ENCODE measurements at regions not wholly inside any gene's neighbourhood (a gene's known extent, or its start where the extent isn't known, plus 50 kb on each side); places are given as distances from the start of the nearest gene placed in this dataset.

DNA sequence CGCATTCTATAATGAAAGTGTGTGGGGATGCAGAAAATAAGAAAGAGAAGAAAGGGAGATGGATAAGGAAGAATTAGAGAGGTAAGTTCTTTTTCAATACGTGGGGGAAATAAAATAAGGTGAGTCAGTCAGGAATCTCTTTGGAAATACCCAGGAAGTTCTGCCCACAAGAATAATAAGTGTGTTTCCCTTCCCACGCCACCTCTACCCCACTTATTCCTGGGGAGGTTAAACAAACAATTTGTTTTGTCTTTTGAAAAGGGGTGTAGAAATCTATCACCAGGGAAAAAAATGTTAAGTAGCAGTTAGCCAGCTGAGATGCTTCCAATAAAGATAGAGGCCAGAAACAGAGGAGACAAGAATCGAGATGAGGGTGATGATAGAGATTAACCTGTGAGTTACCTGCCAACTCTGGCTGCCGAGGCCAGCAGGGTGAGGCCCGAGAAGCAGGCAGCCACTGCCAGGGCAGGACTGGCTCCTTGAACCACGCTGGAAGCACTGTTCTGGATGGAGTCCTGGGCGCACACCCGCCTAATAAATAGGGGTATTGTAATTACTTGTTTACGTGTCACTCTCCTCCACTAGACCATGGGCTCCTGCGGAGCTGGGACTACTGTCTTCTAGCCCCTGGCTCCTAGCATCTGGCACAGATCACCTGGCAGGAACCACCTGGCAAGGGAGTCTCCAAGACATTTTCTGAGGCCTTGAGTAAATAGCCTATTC lies 191.3 kb downstream of the FGFR2 start:
- Histone ChIP-seq H3K9me3 (ENCODE audit: control insufficient read depth in 3 of 3, low read length in 3 of 3) (no peaks in the 10 kb centered on the region), H3K4me3 (ENCODE audit: low read length in 3 of 3) (no peak overlapping the region), H3K27me3 (ENCODE audit: control insufficient read depth in 3 of 3, insufficient read depth in 3 of 3, low read length in 3 of 3) (no peaks in the 10 kb centered on the region), H3K4me1 (ENCODE audit: control insufficient read depth in 3 of 3, insufficient read depth in 3 of 3, low read length in 3 of 3) (no peaks in the 10 kb centered on the region), H3K27ac (ENCODE audit: low read depth, low read length) (no peak overlapping the region), H3K9ac (ENCODE audit: low read depth in 1 of 3, low read length in 3 of 3) (no peak overlapping the region), H3K36me3 (ENCODE audit: control insufficient read depth in 3 of 3, insufficient read depth in 3 of 3, low read length in 3 of 3) (no peaks in the 10 kb centered on the region)

DNA sequence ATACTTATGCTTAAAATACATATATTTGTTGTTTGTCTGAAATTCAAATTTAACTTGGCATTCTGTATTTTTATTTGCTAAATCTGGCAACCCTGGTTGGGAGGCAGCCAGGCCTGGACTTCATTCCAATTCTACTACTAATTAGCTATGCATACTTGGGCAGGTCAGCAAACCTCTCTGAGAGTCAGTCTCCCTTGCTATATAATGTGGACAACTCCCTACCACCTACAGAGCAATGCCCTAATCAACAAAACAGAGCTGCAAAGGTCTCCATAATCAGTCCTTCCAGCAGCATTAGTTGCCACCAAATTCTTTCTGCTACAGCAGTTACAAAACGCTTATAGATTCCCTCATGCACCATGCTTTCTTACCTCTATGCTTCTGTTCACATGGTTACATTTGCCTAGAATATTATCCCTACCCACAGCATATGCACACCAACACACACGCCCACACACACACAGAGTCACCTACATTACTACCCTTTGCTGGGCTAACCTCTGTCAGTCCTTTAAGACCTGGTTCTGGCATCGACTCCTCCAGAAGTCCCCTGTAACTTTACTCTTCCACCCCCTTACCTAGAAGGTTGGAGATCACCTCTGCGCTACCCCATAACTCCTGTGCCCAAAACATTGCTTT lies 188.7 kb downstream of the FGFR2 start:
- H3K4me1 ChIP-seq (ENCODE audit: control insufficient read depth in 3 of 3, insufficient read depth in 3 of 3, low read length in 3 of 3) = no peaks in the 10 kb centered on the region
- H3K27me3 ChIP-seq (ENCODE audit: control insufficient read depth in 3 of 3, insufficient read depth in 3 of 3, low read length in 3 of 3) = peaks cover 0 to 3% (median 0%) of the 10 kb centered on the region in 3 donors
- H3K27ac ChIP-seq (ENCODE audit: low read depth, low read length) = no peak overlapping the region
- peaks cover 0 to 3% (median 0%) of the 10 kb centered on the region in 3 donors for H3K9me3 ChIP-seq (ENCODE audit: control insufficient read depth in 3 of 3, low read length in 3 of 3)
- no peaks in the 10 kb centered on the region for H3K36me3 ChIP-seq (ENCODE audit: control insufficient read depth in 3 of 3, insufficient read depth in 3 of 3, low read length in 3 of 3)
- H3K9ac ChIP-seq (ENCODE audit: low read depth in 1 of 3, low read length in 3 of 3) = no peak overlapping the region
- no peak overlapping the region for H3K4me3 ChIP-seq (ENCODE audit: low read length in 3 of 3)

DNA sequence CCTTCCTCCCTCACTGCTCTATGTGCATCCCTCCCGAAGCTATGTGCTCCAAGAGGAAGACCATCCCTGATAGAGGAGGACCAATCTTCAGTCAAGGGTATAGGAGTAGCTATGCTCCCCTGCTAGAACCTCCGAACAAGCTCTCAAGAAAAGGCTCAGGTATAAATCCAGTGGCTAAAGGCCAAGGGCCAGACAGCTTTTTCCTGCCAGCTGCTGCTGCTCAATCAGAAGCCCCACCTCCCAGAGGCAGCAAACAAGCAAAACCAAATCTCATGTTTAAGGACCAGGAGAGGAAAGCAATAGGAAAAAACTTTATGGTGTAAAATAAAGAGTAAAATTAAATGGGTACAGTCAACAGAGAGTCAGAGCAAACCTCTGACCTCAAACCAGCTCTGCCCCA lies 187.2 kb downstream of the FGFR2 start:
- H3K4me1 ChIP-seq (ENCODE audit: control insufficient read depth in 3 of 3, insufficient read depth in 3 of 3, low read length in 3 of 3) = no peaks in the 10 kb centered on the region
- H3K9me3 ChIP-seq (ENCODE audit: control insufficient read depth in 3 of 3, low read length in 3 of 3) = peaks cover 0 to 3% (median 0%) of the 10 kb centered on the region in 3 donors
- H3K27ac ChIP-seq (ENCODE audit: low read depth, low read length) = no peak overlapping the region
- peaks cover 0 to 3% (median 0%) of the 10 kb centered on the region in 3 donors for H3K27me3 ChIP-seq (ENCODE audit: control insufficient read depth in 3 of 3, insufficient read depth in 3 of 3, low read length in 3 of 3)
- H3K36me3 ChIP-seq (ENCODE audit: control insufficient read depth in 3 of 3, insufficient read depth in 3 of 3, low read length in 3 of 3) = no peaks in the 10 kb centered on the region
- H3K4me3 ChIP-seq (ENCODE audit: low read length in 3 of 3) = no peak overlapping the region
- H3K9ac ChIP-seq (ENCODE audit: low read depth in 1 of 3, low read length in 3 of 3) = no peak overlapping the region

DNA sequence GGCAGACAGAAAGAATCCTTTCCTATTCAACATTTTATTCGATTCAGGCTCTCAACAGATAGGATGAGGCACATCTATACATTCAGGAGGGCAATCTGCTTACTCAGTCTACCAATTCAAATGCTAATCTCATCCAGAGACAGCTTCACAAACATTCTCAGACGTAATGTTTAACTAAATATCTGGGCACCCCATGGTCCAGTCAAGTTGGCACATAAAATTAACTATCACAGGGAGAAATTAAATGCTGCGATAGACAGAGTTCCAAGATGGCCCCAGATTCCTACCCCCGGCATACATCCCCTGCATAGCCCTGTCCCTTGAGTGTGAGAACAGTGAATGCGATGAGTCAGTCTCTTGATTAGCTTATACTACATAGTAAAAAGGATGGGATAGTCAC lies 184.3 kb downstream of the FGFR2 start:
- Histone ChIP-seq H3K9ac (ENCODE audit: low read depth in 1 of 3, low read length in 3 of 3) (no peak overlapping the region), H3K27me3 (ENCODE audit: control insufficient read depth in 3 of 3, insufficient read depth in 3 of 3, low read length in 3 of 3) (peaks cover 0 to 3% (median 0%) of the 10 kb centered on the region in 3 donors), H3K4me3 (ENCODE audit: low read length in 3 of 3) (no peak overlapping the region), H3K27ac (ENCODE audit: low read depth, low read length) (no peak overlapping the region), H3K36me3 (ENCODE audit: control insufficient read depth in 3 of 3, insufficient read depth in 3 of 3, low read length in 3 of 3) (no peaks in the 10 kb centered on the region), H3K9me3 (ENCODE audit: control insufficient read depth in 3 of 3, low read length in 3 of 3) (peaks cover 0 to 3% (median 0%) of the 10 kb centered on the region in 3 donors), H3K4me1 (ENCODE audit: control insufficient read depth in 3 of 3, insufficient read depth in 3 of 3, low read length in 3 of 3) (no peaks in the 10 kb centered on the region)

- H3K27me3 ChIP-seq (ENCODE audit: control insufficient read depth in 3 of 3, insufficient read depth in 3 of 3, low read length in 3 of 3) = peaks cover 0 to 3% (median 0%) of the 10 kb centered on the region in 3 donors
- peaks cover 0 to 3% (median 0%) of the 10 kb centered on the region in 3 donors for H3K9me3 ChIP-seq (ENCODE audit: control insufficient read depth in 3 of 3, low read length in 3 of 3)
- no peaks in the 10 kb centered on the region for H3K4me1 ChIP-seq (ENCODE audit: control insufficient read depth in 3 of 3, insufficient read depth in 3 of 3, low read length in 3 of 3)
- H3K27ac ChIP-seq (ENCODE audit: low read depth, low read length) = no peak overlapping the region
- no peak overlapping the region for H3K9ac ChIP-seq (ENCODE audit: low read depth in 1 of 3, low read length in 3 of 3)
- no peak overlapping the region for H3K4me3 ChIP-seq (ENCODE audit: low read length in 3 of 3)
- H3K36me3 ChIP-seq (ENCODE audit: control insufficient read depth in 3 of 3, insufficient read depth in 3 of 3, low read length in 3 of 3) = no peaks in the 10 kb centered on the region
Measured at GRCh38 chr10:121414366-121415062, 183.7 kb downstream of the FGFR2 start.

DNA sequence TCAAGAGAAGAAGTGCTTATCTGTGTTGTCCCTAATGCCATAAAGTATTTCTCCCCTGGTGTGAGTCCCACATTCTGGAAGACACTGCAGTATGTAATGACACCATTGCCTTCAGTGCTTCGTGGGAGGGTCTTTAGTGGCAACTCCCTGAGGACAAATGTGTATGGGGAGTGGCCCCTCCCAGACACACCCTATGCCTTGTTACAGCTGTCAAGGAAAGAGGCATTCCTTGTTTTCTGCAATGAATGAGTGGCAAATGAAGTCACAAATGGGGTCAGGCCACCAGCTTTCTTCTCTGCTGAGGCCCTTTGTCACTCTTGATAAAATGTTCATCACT lies 183.2 kb downstream of the FGFR2 start:
- no peak overlapping the region for H3K9ac ChIP-seq (ENCODE audit: low read depth in 1 of 3, low read length in 3 of 3)
- H3K27ac ChIP-seq (ENCODE audit: low read depth, low read length) = no peak overlapping the region
- no peaks in the 10 kb centered on the region for H3K36me3 ChIP-seq (ENCODE audit: control insufficient read depth in 3 of 3, insufficient read depth in 3 of 3, low read length in 3 of 3)
- H3K27me3 ChIP-seq (ENCODE audit: control insufficient read depth in 3 of 3, insufficient read depth in 3 of 3, low read length in 3 of 3) = peaks cover 0 to 4% (median 0%) of the 10 kb centered on the region in 3 donors
- peaks cover 0 to 3% (median 0%) of the 10 kb centered on the region in 3 donors for H3K9me3 ChIP-seq (ENCODE audit: control insufficient read depth in 3 of 3, low read length in 3 of 3)
- no peak overlapping the region for H3K4me3 ChIP-seq (ENCODE audit: low read length in 3 of 3)
- no peaks in the 10 kb centered on the region for H3K4me1 ChIP-seq (ENCODE audit: control insufficient read depth in 3 of 3, insufficient read depth in 3 of 3, low read length in 3 of 3)

GRCh38 chr10:121416071-121416470 lies 182.2 kb downstream of the FGFR2 start:
- Histone ChIP-seq H3K4me1 (ENCODE audit: control insufficient read depth in 3 of 3, insufficient read depth in 3 of 3, low read length in 3 of 3) (no peaks in the 10 kb centered on the region), H3K27me3 (ENCODE audit: control insufficient read depth in 3 of 3, insufficient read depth in 3 of 3, low read length in 3 of 3) (peaks cover 0 to 5% (median 0%) of the 10 kb centered on the region in 3 donors), H3K4me3 (ENCODE audit: low read length in 3 of 3) (no peak overlapping the region), H3K9ac (ENCODE audit: low read depth in 1 of 3, low read length in 3 of 3) (no peak overlapping the region), H3K36me3 (ENCODE audit: control insufficient read depth in 3 of 3, insufficient read depth in 3 of 3, low read length in 3 of 3) (no peaks in the 10 kb centered on the region), H3K9me3 (ENCODE audit: control insufficient read depth in 3 of 3, low read length in 3 of 3) (peaks cover 0 to 3% (median 0%) of the 10 kb centered on the region in 3 donors), H3K27ac (ENCODE audit: low read depth, low read length) (no peak overlapping the region)

DNA sequence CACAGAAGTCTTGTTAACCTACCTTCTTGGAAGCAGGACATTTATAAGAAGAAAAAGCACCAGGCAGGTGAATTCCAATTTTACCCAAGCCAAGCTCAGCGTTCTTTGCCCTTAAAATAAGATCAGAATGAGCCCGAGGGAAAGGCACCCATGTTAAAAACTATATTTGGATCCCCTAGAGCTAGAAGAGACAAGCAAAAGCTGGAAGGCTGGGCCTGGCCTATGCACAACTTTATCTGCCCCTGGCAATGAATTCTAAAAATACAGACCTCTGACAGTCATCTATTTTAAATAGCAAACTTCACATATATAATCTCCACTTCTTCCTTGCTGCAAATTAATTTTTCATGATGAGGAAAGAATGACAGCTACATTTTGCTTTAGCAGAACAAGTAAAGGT lies 180.9 kb downstream of the FGFR2 start:
- H3K4me1 ChIP-seq (ENCODE audit: control insufficient read depth in 3 of 3, insufficient read depth in 3 of 3, low read length in 3 of 3) = no peaks in the 10 kb centered on the region
- no peak overlapping the region for H3K4me3 ChIP-seq (ENCODE audit: low read length in 3 of 3)
- H3K27ac ChIP-seq (ENCODE audit: low read depth, low read length) = no peak overlapping the region
- H3K9ac ChIP-seq (ENCODE audit: low read depth in 1 of 3, low read length in 3 of 3) = no peak overlapping the region
- peaks cover 0 to 5% (median 0%) of the 10 kb centered on the region in 3 donors for H3K27me3 ChIP-seq (ENCODE audit: control insufficient read depth in 3 of 3, insufficient read depth in 3 of 3, low read length in 3 of 3)
- H3K9me3 ChIP-seq (ENCODE audit: control insufficient read depth in 3 of 3, low read length in 3 of 3) = peaks cover 0 to 3% (median 0%) of the 10 kb centered on the region in 3 donors
- no peaks in the 10 kb centered on the region for H3K36me3 ChIP-seq (ENCODE audit: control insufficient read depth in 3 of 3, insufficient read depth in 3 of 3, low read length in 3 of 3)

DNA sequence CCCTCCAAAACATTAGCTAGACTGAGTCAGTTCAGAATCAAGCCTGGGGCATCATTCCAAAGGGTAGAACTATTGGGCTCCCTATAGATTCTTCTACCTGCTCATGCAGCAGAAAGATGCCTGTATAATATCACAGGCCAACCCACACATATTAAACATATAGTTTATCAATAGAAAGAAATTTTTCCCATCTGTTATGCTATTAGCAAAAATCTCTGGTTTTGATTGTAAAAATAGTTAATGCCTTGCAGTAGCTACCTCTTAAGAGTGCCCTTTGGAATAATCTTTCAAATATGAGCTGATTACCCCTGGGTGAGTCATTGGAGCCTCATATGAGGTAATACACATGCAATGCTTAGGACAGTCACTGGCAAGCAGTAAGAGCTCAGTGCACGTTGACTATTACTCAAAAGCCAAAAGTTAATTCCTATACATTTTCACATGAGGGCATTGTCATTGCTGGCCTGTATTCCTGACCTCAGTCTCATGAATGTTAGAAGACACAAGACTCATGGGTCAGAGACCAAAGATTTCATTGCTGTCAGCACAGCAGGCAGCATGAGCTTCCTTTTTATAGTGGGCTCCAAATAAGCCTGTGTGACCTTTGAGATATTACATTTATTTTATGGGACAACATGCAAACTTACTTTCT lies 180.0 kb downstream of the FGFR2 start:
- Histone ChIP-seq H3K27ac (ENCODE audit: low read depth, low read length) (no peak overlapping the region), H3K4me1 (ENCODE audit: control insufficient read depth in 3 of 3, insufficient read depth in 3 of 3, low read length in 3 of 3) (no peaks in the 10 kb centered on the region), H3K4me3 (ENCODE audit: low read length in 3 of 3) (no peak overlapping the region), H3K27me3 (ENCODE audit: control insufficient read depth in 3 of 3, insufficient read depth in 3 of 3, low read length in 3 of 3) (peaks cover 0 to 5% (median 0%) of the 10 kb centered on the region in 3 donors), H3K9me3 (ENCODE audit: control insufficient read depth in 3 of 3, low read length in 3 of 3) (peaks cover 0 to 3% (median 0%) of the 10 kb centered on the region in 3 donors), H3K36me3 (ENCODE audit: control insufficient read depth in 3 of 3, insufficient read depth in 3 of 3, low read length in 3 of 3) (no peaks in the 10 kb centered on the region), H3K9ac (ENCODE audit: low read depth in 1 of 3, low read length in 3 of 3) (no peak overlapping the region)

Measured in skeletal muscle tissue (tissue), 3 donors.